ENCODE measurements at regions not wholly inside any gene's neighbourhood (a gene's known extent, or its start where the extent isn't known, plus 50 kb on each side); places are given as distances from the start of the nearest gene placed in this dataset.

DNA sequence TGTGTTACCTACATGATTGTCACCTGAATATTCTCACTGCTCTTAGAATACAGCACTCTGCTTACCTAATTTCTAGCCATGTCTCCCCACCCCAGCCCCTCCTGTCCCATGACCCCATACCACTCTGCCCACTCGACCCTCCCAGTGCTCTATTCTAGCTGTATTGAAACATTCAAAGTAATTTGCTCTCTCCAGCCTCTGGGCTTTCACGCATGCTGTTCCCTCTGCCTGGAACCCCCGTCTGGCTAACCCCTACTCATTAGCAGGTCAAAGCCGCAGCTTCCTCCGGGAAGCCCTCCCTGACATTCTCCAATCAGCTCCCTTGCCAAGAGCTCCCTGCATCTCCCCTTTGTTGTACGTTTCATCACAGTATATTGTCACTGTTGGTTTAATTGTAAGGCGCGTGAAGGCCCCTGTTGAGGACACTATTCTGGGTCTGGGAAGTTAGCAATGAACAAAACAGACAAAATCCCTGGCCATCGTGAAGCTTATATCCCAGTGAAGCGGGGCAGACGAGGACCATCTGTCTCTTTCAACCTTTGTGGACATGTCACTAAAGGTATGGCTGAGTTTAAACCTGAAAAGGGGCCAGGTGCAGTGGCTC is 72.3 kb upstream of the LHX1 start:
- DNase-seq (ENCODE audit: low spot score) = no peak

DNA sequence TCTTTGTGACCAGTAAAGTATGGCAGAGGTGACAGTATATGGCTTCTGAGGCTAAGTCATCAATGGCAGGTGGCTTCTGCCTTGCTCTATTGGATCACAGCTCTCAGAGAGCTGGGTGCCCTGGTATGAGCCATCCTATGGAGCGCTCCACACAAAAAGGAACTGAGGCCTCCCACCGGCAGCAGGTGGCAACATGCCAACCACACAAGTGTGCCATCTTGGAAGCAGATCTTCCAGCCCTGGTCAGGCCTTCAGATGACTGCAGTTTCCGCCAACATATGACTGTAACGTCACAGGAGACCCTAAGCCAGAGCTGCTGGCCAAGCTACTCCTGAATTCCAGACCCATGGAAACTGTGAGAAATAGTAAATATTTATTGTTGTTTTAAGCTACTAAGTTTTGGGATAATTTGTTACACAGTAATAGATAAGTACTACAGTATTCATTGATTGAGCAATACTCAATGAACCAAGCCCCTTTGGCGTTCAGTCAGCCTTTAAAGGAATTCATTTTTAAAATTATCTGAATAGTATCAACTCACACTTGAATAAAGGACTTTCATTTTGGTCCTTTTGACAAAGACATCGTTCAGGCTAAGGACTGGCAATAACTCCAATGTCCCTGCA is 69.4 kb upstream of the LHX1 start:
- no peak for DNase-seq (ENCODE audit: low spot score)

DNA sequence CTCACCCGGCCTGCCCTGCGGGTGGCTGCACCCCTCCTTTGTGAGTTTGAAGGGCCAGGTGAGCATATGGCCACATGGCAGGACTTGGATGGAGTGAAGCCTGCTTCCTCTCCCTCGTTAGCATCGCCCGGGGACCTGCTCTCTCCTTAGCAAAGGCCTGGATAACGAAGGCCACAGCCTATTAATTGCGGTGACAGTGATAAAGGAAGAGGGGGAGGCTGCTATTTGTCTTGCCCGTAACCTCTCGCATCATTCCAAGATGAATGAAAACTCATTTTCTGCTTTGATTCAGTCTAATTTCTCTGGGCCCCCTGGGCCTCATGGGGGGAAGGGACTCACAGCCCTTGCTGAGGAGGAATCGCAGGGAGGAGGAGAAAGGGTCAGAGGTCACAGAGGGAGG is 68.5 kb upstream of the LHX1 start:
- DNase-seq (ENCODE audit: low spot score) = no peak

DNA sequence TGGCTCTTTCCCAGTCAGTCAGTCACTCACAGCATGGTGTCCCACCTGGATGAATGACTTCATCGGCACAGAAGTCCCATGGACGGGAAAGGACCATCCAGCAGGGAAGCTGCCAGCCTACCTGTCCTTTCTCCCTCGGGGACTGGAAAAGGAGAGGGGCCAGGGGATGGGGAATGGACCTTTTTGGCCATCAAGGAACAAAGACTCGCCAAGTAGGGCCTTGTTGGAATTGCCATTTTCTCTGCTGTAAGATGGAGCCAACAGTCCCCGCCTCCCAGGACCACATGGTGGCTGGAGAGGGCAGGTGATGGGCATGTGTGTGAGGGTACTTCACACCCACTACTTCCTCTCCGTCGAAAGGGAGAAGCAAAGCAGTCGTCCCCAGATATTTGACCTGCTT is 67.8 kb upstream of the LHX1 start:
- no peak for DNase-seq (ENCODE audit: low spot score)

- peak; percentile 50 for DNase-seq (ENCODE audit: low spot score)
Observed at GRCh38 chr17:36869856-36870719, 67.2 kb upstream of the LHX1 start.

- DNase-seq (ENCODE audit: low spot score) = no peak
Observed at GRCh38 chr17:36870720-36870999, 66.6 kb upstream of the LHX1 start.

GRCh38 chr17:36875698-36876293 is 61.5 kb upstream of the LHX1 start:
- DNase-seq (ENCODE audit: low spot score) = no peak

DNA sequence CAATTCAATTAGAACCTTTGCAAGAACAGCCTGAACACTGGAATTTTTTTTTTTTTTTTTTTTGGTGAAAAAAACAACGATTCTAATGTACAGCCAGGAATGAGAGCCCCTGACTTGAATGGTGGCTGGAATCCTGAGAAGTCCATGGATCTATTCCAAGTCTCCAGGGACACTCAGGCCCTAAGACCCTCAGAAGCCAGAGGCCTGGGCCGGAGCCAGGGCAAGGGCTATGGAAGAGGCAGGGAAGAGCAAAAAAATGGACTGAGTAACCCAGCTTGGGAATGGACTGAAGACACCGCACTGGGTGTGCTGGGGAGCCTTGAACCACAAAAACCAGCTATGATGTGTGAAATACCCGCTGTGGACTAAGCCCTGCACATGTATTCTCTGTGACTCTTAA is 60.3 kb upstream of the LHX1 start:
- no peak for DNase-seq (ENCODE audit: low spot score)

GRCh38 chr17:36877771-36878170 is 59.5 kb upstream of the LHX1 start:
- no peak for DNase-seq (ENCODE audit: low spot score)

DNA sequence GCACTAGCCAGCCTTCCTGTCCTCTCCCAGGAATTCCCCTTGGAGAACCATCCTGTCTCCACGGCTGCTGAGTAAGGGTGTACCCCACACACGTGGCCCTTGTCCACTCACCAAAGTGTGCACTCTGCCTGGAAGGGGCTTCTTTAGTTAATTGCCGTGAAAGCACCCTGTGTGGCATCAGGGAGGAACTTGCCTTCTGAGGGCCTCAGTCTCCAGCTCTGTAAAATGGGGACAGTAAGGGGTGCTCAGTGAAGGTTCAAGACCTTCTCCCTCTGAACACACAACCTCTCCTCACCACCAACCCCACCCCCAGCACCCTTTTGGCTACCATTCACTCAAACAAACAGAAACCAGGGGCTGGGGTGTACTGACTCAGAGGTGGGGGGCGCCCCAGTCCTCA is 59.1 kb upstream of the LHX1 start:
- no peak for DNase-seq (ENCODE audit: low spot score)

- DNase-seq (ENCODE audit: low spot score) = no peak
Observed at GRCh38 chr17:36879027-36879426, 58.2 kb upstream of the LHX1 start.

GRCh38 chr17:36879624-36880131 is 57.6 kb upstream of the LHX1 start:
- DNase-seq (ENCODE audit: low spot score) = no peak

DNA sequence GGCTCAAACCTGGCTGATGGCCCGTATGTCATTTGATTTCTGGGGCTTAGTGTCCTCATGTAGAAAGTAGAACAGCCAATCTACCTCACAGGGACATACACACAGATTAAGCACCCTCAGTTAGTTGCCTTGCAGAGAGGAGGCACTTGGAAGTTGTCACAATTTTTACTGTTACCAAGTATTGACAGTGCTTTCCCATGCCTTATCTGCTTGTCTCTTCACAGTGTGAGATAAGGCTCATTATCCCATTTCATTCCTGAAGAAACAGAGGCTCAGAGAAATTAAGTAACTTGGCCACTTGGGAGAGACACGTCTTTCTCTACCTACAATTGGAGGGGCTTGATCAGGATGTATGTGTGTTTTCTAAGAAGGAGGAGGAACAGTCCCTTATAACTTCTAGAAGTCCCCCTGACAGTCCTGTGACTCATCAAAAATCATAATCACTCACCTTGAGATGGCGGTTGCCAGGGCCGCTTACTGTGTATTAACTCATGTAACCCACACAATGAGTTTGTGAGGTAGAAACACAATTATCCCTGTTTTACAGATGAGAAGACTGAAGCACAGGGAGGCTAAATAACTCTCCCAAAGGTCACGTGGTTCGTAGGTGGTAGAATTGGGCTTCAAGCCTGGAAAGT is 56.9 kb upstream of the LHX1 start:
- no peak for DNase-seq (ENCODE audit: low spot score)

DNA sequence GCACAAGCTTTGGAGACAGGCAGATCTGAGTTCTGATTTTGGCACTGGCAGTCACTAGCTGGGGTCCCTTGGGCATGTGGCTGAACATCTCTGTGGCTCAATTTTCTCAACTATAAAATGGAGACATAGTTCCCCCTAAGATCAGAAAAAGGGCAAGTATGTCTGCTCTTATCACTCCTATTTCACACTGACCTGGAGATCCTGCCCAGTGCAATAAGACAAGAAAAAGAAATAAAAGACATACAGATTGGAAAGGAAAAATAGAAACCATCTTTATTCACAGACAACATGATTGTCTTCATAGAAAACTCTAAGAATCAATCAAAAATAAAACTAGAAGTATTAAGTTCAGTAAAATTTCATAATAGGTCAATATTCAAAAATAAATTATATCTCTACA is 56.0 kb upstream of the LHX1 start:
- no peak for DNase-seq (ENCODE audit: low spot score)

- no peak for DNase-seq (ENCODE audit: low spot score)
Observed at GRCh38 chr17:36884495-36885152, 52.7 kb upstream of the LHX1 start.

- no peak for DNase-seq (ENCODE audit: low spot score)
Observed at GRCh38 chr17:36885153-36885735, 52.0 kb upstream of the LHX1 start.

GRCh38 chr17:36885771-36886377 is 51.4 kb upstream of the LHX1 start:
- no peak for DNase-seq (ENCODE audit: low spot score)
